ENCODE measurements at regions not wholly inside any gene's neighbourhood (a gene's known extent, or its start where the extent isn't known, plus 50 kb on each side); places are given as distances from the start of the nearest gene placed in this dataset.

DNA sequence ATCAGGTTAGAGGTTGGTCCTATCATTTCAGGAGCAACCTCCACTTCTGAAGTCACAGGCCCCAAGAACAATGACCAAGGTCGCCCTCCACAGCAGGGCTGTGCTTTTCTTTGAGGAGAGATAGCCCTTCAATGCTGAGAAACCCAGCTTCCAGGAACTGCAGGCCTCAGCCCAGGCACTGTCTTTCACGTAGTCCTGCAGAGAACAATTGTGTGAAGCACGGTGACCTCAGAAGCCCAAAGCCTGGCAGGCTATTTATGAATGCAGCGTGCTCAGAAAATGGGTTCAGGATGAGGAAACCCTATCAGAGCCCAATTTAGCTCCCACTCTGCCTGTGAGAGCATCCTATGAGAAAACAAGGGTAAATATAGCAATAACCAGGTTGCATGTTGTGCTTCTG, 388.3 kb downstream of the PLK2 start:
- DNase-seq (ENCODE audit: low read depth, low spot score) = no peak

- no peak for DNase-seq (ENCODE audit: low read depth, low spot score)
Measured at GRCh38 chr5:58069846-58070245, 390.0 kb downstream of the PLK2 start.

GRCh38 chr5:58069016-58069705, 390.7 kb downstream of the PLK2 start:
- no peak for DNase-seq (ENCODE audit: low read depth, low spot score)

DNA sequence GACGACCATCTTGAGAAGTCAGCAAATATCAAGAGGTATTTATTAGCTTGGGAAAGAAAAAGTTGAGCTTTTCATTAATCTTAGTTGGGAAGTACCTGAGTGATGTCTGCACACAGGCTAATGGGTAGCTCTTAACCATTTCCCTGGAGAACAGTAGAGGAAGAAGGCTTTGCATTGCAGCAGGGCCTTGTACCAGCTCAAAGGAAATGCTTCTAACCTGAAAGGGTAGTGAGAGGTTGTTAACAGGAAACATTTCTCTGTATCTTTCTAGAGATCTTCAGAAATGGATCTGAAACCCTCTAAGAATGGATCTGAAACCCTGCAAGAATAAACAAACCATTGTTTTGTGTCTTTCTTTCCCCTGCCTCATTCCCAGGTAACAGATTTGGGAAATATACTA, 393.3 kb downstream of the PLK2 start:
- no peak for DNase-seq (ENCODE audit: low read depth, low spot score)

DNA sequence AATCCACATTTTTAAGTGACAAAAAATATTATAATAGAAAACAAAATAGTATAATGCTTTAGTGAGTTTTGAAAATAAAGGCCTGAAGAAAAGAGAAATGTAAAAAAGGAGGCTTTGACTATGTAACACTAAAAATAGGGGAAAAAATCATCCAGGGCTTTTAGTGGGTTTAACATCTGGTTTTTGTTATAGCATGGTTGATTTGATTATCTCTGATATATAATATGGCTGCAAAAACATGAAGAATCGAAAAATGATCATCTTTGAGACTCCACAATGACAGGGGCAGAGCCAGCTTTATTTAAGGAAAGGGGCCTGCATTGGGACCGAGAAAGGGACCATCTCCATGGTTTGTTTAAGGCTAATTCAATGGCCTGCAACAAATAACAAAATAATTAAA, 393.8 kb downstream of the PLK2 start:
- no peak for DNase-seq (ENCODE audit: low read depth, low spot score)

- DNase-seq (ENCODE audit: low read depth, low spot score) = no peak
Measured at GRCh38 chr5:58064801-58065200, 395.1 kb downstream of the PLK2 start.

DNA sequence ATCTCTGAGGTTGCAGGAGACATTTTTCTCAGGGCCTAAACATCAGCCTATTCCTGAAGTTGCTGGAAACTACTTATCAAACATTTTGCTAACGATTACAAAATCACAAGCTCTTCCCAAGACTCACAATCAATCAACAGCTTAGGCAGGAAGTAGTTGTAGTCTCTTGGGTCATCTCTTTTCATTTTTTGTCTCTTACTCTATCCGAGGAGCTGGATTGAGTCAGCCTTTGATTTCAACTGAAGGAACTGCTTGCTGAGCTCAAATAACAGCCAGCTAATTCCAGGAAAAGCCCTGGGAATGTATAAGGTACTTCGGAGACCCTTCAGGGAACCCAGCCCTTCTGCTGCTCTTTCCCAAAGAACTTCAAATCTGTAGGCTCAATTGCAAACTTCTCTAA, 398.9 kb downstream of the PLK2 start:
- no peak for DNase-seq (ENCODE audit: low read depth, low spot score)

DNA sequence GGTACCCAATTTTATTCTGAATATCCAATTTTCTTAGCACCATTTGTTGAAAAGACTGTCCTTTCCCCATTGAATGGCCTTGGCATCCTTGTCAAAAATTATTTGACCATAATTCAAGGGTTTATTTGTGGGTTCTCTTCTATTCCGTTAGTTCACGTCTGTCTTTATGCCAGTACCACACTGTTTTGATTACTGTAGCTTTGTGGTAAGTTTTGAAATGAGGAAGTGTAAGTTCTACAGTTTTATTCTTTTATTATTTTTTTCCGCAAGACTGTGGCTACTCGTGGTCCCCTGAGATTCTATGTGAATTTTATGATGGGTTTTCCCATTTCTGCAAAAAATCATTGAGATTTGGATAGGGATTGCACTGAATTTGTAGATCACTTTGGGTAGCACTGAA, 402.6 kb downstream of the PLK2 start:
- no peak for DNase-seq (ENCODE audit: low read depth, low spot score)

DNA sequence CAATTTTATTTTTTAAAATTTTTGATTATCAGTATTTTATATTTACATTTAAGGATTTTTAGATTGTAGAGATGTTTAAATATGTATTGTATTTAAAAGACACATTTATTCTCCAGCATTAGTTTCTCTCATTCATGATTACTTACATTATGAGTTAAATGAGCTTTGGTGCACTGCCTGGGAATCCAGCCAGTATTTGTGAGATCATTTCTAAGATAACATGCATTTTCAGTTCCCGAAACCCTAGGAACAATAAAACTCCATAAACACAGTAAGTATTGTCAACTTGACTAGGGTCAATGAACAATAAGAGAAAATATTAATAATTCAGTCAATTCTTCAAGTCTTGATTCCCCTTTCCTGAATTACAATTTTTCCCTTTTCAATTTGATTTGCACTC, 403.3 kb downstream of the PLK2 start:
- no peak for DNase-seq (ENCODE audit: low read depth, low spot score)

- DNase-seq (ENCODE audit: low read depth, low spot score) = no peak
Measured at GRCh38 chr5:58054018-58054417, 405.9 kb downstream of the PLK2 start.

DNA sequence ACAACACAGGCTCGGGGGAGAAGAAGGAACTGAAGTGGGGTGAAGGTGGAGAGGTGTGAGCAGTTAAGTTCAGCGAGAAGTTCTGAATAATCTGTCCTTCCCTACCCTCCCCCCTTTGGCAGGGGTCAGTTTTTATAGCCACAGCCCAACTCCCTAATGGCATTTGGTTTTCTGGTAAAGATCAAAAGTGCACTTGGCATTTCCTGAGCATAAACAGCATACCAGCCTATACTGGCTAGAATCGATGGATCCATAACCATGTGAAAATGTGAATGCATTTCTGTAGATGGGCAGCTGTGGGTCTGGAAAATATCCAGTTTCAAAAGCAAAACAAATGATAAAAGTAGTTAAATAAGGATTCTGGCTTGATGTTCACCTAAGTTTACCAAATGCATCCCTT, 410.9 kb downstream of the PLK2 start:
- DNase-seq (ENCODE audit: low read depth, low spot score) = no peak

GRCh38 chr5:58048185-58048925, 411.5 kb downstream of the PLK2 start:
- DNase-seq (ENCODE audit: low read depth, low spot score) = no peak

DNA sequence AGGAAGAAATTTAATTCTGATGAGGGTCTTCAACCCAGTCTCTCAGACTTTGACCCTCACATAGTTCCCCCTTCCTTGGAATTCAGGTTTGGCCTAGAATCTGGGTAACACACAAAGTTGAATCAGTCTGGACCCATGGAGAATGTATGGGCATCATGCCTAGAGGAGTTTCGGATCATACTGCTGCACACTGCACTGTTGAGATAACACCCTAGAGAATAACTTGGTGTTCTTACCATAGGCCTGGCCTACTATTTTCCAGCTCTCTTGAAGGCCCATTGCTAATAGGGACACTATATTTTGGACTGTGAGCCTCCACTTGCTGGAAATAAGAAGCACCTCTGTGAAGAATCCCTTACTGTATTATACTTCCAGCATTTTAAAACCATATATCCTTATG, 413.5 kb downstream of the PLK2 start:
- DNase-seq (ENCODE audit: low read depth, low spot score) = no peak

DNA sequence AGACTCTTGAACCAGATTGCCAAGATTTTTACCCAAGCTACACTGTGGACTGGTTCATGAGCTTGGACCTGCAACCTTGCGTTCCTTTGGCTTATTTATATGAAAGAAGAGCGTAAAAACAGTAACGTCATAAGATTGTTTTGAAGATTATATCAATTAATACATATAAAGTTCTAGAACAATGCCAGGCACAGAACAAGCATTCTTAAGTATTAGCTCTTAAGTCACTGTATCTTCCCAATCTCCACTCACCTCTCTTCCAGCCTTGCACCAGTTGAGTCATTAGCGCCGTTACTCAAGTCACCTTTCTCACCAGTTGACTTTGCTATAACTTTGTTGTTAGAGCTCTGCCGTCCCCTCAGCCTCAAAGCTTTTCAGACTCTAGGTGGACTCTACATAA, 415.7 kb downstream of the PLK2 start:
- no peak for DNase-seq (ENCODE audit: low read depth, low spot score)

DNA sequence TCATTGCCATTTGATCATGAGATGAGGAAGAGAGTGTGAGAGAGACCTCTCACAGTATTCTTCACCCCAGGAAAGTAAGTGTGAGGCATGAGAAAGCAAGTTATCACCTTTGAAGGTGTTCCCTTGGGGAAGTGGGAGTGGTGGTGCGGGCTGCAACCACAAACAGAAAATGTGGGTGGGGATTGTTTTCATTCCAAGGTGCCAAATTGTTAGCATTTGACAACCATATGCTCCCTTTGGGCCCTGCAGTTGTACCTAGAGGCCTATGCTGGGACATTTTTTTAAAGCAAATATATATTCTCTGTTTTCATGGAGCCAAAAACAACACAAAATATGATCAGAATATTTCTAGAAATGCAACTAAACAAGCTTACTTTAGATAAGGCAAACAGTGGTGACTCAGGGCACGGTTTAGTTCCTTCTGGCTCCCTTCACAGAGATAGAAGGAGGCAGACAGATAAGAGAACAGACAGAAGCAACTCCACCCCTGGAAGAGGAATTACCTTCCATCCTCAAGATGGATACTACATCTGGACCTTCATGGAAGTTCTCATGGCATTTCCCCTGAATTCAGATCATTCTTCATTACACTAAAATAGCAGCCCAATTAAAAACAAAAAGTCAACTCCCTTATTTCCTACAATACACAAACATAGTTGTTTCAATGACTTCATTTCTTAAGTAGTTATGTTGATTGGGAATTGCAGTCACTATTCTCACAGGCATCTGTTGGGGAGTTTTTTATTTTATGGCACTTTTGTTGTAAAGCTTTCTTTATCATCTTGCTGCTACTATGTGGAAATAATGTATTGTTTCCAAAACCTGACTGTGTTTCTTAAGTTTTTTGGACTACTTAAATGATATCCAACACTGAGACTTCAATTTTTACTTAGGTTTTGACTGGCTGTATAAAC, 416.6 kb downstream of the PLK2 start:
- DNase-seq (ENCODE audit: low read depth, low spot score) = no peak

DNA sequence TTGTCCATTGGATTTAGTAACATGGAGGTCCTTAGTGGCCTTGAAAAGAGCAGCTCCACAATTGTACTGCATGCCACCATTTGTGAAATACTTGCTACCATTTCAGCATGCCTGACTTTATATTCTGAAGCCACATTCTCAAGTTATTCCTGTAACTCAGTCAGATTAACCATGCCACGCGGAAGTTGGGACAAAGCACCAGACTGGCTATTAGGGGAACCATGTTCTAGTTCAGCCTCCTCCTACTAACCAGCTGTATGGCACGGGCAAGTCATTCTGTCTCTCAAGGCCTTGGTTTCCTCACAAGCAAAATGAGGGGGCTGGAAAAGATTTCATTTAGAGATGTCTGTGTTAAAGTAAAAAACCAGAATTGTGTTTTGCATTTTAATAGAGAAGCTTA, 418.0 kb downstream of the PLK2 start:
- no peak for DNase-seq (ENCODE audit: low read depth, low spot score)

DNA sequence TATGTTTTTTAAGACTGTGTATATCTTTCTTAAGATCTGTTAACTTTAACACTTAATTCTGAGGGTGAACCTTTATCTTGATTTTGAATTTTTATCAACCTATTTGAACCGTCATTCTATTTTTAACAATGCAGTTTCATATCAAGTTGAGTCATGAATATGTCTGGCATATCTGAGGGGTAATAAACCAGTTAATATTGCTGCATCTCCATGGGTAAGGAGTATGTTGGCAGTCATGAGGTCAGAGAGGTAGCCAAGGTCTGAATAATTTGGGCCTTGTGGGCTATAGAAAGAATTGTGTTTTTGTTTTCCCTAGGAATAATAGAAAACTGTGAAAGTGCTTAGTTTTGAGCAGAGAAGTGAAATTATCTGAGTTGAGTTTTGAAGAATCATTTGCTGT, 419.0 kb downstream of the PLK2 start:
- DNase-seq (ENCODE audit: low read depth, low spot score) = no peak

- no peak for DNase-seq (ENCODE audit: low read depth, low spot score)
Measured at GRCh38 chr5:58040044-58040443, 419.8 kb downstream of the PLK2 start.

DNA sequence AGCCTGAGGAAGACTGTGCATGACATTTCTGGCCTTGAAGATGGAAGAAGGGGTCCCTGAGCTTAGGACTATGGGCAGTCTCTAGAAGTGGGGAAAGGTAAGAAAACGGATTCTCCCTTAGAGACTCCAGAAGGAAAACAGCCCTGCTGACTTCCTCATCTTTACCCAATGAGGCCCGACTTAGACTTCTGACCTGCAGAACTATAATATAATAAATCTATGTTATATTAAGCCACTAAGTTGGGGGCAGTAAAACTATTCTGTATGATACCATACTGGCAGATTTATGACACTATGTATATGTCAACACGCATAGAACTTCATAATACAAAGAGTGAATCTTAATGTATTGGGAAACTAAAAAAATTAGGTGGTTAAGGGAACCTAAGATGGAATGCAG, 422.0 kb downstream of the PLK2 start:
- no peak for DNase-seq (ENCODE audit: low read depth, low spot score)

- no peak for DNase-seq (ENCODE audit: low read depth, low spot score)
Measured at GRCh38 chr5:58025809-58026208, 434.1 kb downstream of the PLK2 start.

DNA sequence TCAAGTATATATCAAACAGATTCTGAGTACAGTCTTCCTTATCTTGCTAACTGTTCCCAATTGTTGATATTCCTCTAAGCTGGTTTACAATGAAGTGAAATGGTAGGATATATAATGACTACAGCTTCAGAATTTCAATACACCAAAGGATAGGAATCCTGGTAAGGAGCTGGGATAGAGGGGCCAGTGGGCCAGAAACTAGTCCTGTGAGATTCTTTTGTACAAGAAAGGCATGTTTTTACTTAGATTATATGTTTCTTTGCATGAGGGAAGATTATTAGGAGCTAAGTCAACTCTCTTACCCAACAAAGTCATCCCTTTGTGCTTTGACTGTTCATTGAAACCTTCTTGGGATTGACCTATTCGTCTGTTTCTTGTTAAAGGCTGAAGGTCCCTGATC, 435.7 kb downstream of the PLK2 start:
- no peak for DNase-seq (ENCODE audit: low read depth, low spot score)

DNA sequence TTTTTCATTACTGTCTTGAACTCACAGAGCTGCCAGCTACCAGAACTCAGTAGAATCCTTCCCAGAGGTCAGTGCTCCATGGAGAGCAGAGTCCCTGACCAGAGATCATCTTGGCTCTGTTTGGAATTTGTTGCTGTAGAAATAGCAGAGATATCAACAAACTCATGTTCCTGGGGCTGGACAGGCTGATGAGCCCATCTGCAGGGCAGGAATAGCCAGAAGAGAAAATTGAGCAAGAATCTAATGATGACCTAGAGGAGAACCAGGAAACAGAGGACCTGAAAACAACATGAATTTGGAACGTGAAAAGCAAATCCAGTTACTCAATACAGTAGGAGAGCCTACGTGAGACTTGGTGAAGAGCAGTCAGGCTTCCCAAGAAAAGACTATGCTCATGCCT, 437.8 kb downstream of the PLK2 start:
- no peak for DNase-seq (ENCODE audit: low read depth, low spot score)

DNA sequence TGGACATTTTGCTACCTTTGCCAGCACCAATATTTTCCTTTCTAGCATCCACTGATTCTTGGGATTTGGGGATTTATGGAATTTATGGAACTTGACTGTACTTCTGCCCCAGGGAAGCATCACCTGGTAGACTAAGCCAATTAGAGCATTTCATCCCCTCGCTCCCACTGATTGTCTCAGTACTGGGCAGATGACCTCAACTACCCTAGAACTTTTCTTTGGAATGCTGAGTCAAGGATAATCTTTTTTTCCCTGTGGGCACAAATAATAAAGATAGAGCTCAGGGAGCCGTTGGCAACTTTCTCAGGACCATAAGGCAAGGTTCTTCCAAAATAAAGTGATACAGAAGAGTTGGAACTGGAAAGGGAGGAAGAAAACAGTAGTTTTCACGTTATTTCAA, 438.4 kb downstream of the PLK2 start:
- DNase-seq (ENCODE audit: low read depth, low spot score) = no peak

All from iPS DF 19.7 (cell line).